AG09309 (cell line): ENCODE measurements at regions not wholly inside any gene's neighbourhood (a gene's known extent, or its start where the extent isn't known, plus 50 kb on each side); places are given as distances from the start of the nearest gene placed in this dataset.
"Not testable (repeated sequence)": the region's sequence is repeated elsewhere in the genome, so short reads cannot be mapped to it uniquely, and the experiment has no call there.

Source experiments
- DNase-seq: peaks from one replicate; pipeline ENCODE4 v3.0.0-alpha.2; 2010; ENCODE audit warnings: low read depth
- H3K4me3 ChIP-seq: 2 replicates; pipeline ENCODE4 v1.5.1; 2011; ENCODE audit warnings: mild to moderate bottlenecking, low read depth, low read length, moderate library complexity; ENCODE audit not compliant: control insufficient read depth
- CTCF ChIP-seq: IDR thresholded peaks from 2 replicates; pipeline ENCODE4 v1.5.1; 2011; ENCODE audit warnings: mild to moderate bottlenecking, low read depth, low read length, inconsistent platforms; ENCODE audit not compliant: insufficient read depth, control insufficient read depth; ENCODE audit errors: missing control alignments

DNA sequence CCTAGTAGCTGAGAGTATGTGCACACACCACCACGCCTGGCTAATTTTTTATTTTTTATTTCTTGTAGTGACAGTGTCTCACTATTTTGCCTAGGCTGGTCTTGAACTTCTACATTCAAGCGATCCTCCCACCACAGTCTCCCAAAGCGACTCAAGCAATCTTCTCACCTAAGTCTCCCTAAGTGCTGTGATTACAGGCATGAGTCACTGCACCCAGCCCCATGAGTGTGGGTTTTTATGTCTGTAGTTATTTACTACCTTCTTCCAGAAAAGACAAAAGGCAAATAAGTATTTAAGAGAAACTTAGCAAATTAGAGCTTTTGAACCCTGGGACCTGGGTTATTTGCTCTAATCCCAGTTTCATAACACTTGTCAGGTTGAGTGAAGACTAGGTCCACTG is 92.3 kb upstream of the HCRTR2 start:
- no peak for DNase-seq
- TF ChIP-seq CTCF, result no peak
- H3K4me3 ChIP-seq, result no peak overlapping the region

GRCh38 chr6:55088011-55088410 is 86.3 kb upstream of the HCRTR2 start:
- not testable (repeated sequence) for H3K4me3 ChIP-seq, DNase-seq

GRCh38 chr6:55088902-55089301 is 85.4 kb upstream of the HCRTR2 start:
- no peak for DNase-seq
- TF ChIP-seq CTCF, result no peak
- no peak overlapping the region for H3K4me3 ChIP-seq

GRCh38 chr6:55089325-55089724 is 85.0 kb upstream of the HCRTR2 start:
- no peak for DNase-seq
- TF ChIP-seq CTCF, result no peak
- no peak overlapping the region for H3K4me3 ChIP-seq

DNA sequence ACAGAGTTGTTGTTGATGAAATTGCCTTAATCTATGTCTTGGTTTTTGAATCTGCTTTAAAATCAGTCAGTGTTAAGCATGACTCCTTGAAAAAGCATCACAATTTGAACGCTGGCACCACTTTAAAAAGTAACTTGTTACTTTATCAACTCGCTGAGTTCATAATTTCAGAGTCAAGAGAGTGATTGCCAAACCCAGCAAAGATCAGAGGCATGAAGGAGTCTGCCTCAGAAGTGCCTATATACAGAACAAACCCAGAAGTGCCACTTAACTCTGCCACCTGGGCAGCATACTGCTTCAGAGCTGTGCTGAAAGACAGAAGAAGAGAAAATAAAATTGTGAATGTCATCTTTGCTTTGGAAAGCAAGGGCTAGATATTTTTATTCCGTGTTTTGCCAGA is 73.6 kb upstream of the HCRTR2 start:
- no peak for TF ChIP-seq CTCF
- DNase-seq, result no peak
- H3K4me3 ChIP-seq, result no peak overlapping the region

DNA sequence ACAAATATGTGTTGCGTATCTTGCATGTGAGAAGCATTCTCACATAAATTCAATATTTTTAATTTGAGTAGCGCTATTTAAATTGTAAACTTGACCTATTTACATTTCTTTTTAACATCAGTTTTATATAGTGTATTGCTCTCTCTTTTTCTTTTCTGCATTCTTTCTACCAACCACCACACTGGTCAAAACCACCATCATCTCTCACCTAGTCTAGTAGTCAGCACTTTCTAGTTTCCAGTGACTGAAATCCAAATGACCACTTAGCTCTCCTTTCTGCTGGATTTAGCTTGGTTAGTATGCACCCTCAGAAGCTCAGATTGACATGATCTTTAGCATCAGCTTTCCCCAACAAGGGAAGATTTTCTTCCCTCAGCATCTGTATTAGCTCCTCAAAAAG is 73.2 kb upstream of the HCRTR2 start:
- no peak overlapping the region for H3K4me3 ChIP-seq
- no peak for TF ChIP-seq CTCF
- no peak for DNase-seq

DNA sequence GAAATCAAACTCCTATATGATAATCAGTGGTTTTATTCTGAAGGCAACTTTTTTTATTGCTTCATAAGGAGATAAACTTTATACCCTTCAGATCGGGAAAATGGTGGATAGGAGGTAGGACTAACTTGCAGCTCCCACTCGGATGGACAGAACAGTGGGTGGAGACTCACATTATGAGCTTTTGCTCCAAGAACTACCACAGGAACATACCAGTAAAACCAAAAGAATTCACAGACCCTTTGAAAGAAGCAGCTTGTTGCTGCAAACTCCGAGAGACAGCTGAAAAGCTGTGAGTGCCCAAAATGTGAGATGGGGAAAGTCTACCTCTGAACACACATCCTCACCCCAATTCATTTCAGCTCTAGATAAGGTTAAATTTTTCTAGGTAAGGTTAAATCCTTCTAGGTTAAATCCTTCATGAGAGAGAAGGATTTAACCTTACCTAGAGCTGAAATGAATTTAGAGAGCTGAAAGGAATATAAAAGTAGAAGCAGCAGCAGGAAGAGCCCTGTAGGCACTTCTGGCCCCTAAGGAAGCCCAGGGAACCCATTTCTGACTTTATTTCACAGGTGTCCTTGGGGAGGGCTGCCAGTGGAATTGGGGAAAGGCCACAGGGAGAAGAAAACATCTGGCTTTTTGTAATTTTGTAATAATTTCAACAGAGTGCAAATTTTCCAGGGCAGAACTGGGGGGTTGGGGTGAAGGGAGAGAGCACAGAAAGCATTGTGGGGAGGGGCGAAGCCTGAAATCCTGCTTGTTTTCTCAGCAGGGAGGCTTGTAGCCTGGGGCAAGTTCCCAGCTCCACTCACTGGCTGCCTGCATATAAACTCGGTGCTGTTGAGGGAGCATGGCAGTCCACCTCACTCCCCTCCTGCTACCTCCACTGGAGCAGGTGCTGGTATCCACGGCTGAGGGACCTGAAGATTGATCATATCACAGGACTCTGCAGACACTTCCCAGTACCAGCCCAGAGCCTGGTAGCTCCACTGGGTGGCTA is 65.9 kb upstream of the HCRTR2 start:
- no peak for DNase-seq
- no peak for TF ChIP-seq CTCF
- H3K4me3 ChIP-seq, result no peak overlapping the region
